GM12892 (cell line): ENCODE measurements at regions not wholly inside any gene's neighbourhood (a gene's known extent, or its start where the extent isn't known, plus 50 kb on each side); places are given as distances from the start of the nearest gene placed in this dataset.

Experiments
- DNase-seq: peaks from one replicate; pipeline ENCODE4 v3.0.0; 2011; ENCODE audit not compliant: insufficient read length
- FAIRE-seq: peaks from 2 replicates; lab custom pipeline; 2011; peaks lifted over from hg19 to GRCh38; lab: Jason Lieb, UNC
- POLR2A ChIP-seq: IDR thresholded peaks from 2 replicates; pipeline ENCODE4 v1.6.1; 2011; ENCODE audit warnings: low read depth, low read length, control low read depth
- POLR2AphosphoS5 ChIP-seq: IDR thresholded peaks from 2 replicates; pipeline ENCODE4 v1.6.1; 2011; ENCODE audit warnings: low read depth, low read length, control low read depth
- TAF1 ChIP-seq: IDR thresholded peaks from 2 replicates; pipeline ENCODE4 v1.6.1; 2011; ENCODE audit warnings: low read depth, mild to moderate bottlenecking, control low read depth, low read length, borderline replicate concordance

GRCh38 chr12:125295550-125295949, 230.3 kb downstream of the AACS start:
- no peak for TF ChIP-seq TAF1
- no peak for TF ChIP-seq POLR2A
- TF ChIP-seq POLR2AphosphoS5 = no peak
- DNase-seq = no peak
- FAIRE-seq = no peak

- no peak for FAIRE-seq
- no peak for DNase-seq
- no peak for TF ChIP-seq POLR2AphosphoS5
- no peak for TF ChIP-seq TAF1
- no peak for TF ChIP-seq POLR2A
Observed at GRCh38 chr12:125296701-125297100, 231.5 kb downstream of the AACS start.

- no peak for TF ChIP-seq TAF1
- no peak for TF ChIP-seq POLR2AphosphoS5
- no peak for TF ChIP-seq POLR2A
- DNase-seq = no peak
- FAIRE-seq = no peak
Observed at GRCh38 chr12:125299840-125300239, 234.6 kb downstream of the AACS start.

GRCh38 chr12:125300249-125300648, 235.0 kb downstream of the AACS start:
- TF ChIP-seq TAF1 (no peak), POLR2AphosphoS5 (no peak), POLR2A (no peak)
- no peak for DNase-seq
- no peak for FAIRE-seq

- TF ChIP-seq POLR2A (no peak), POLR2AphosphoS5 (no peak), TAF1 (no peak)
- no peak for DNase-seq
- no peak for FAIRE-seq
Observed at GRCh38 chr12:125303337-125303736, 238.1 kb downstream of the AACS start.

- no peak for DNase-seq
- TF ChIP-seq POLR2AphosphoS5 (no peak), POLR2A (no peak), TAF1 (no peak)
- no peak for FAIRE-seq
Observed at GRCh38 chr12:125304029-125304428, 238.8 kb downstream of the AACS start.

- DNase-seq = no peak
- no peak for FAIRE-seq
Observed at GRCh38 chr12:125305231-125305630, 240.0 kb downstream of the AACS start.

GRCh38 chr12:125310461-125310860, 245.2 kb downstream of the AACS start:
- FAIRE-seq (no peak), DNase-seq (no peak)

More at GRCh38 chr12:125305231-125305630, 240.0 kb downstream of the AACS start:
- TF ChIP-seq TAF1 (no peak), POLR2A (no peak), POLR2AphosphoS5 (no peak)

GRCh38 chr12:125311050-125311449, 245.8 kb downstream of the AACS start:
- no peak for FAIRE-seq
- DNase-seq = no peak
- TF ChIP-seq POLR2A = no peak
- TF ChIP-seq POLR2AphosphoS5 = no peak
- no peak for TF ChIP-seq TAF1

More at GRCh38 chr12:125310461-125310860, 245.2 kb downstream of the AACS start:
- TF ChIP-seq POLR2AphosphoS5 (no peak), POLR2A (no peak), TAF1 (no peak)

- no peak for DNase-seq
- no peak for TF ChIP-seq POLR2AphosphoS5
- TF ChIP-seq POLR2A = no peak
- no peak for TF ChIP-seq TAF1
- FAIRE-seq = no peak
Observed at GRCh38 chr12:125312471-125312870, 247.2 kb downstream of the AACS start.

GRCh38 chr12:125314051-125314755, 249.0 kb downstream of the AACS start:
- TF ChIP-seq TAF1 (no peak), POLR2A (no peak), POLR2AphosphoS5 (no peak)
- DNase-seq (no peak), FAIRE-seq (no peak)

GRCh38 chr12:125315771-125316170, 250.5 kb downstream of the AACS start:
- TF ChIP-seq POLR2AphosphoS5 (no peak), POLR2A (no peak), TAF1 (no peak)
- no peak for FAIRE-seq
- no peak for DNase-seq
